Left forelimb (tissue), 1 donor: ENCODE measurements at regions not wholly inside any gene's neighbourhood (a gene's known extent, or its start where the extent isn't known, plus 50 kb on each side); places are given as distances from the start of the nearest gene placed in this dataset.

ENCODE experiments used
- DNase-seq: peaks from one replicate; pipeline ENCODE4 v3.0.0-alpha.2; 2018; ENCODE audit warnings: low spot score

- DNase-seq, result no peak
Observed at GRCh38 chr3:9301091-9301490, 51.6 kb upstream of the SRGAP3 start.

DNA sequence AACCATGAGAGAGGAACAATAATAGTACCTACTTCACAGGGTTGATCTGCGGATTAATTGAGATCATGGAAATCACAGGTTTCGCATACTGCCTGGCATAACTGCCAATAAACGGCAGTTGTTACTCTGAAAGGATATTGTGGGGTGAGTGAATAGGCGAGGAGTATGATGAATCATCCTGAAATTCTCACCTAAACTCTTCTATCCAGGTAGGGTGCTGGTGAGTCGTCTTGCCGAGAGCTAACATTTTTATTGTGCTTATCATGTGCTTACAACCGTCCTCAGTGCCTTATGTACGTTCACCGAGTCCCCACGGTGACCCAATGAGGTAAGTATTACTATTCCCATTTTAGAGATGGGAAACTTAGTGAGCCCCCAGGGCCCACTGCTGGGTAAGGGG lies 52.4 kb upstream of the SRGAP3 start:
- no peak for DNase-seq

DNA sequence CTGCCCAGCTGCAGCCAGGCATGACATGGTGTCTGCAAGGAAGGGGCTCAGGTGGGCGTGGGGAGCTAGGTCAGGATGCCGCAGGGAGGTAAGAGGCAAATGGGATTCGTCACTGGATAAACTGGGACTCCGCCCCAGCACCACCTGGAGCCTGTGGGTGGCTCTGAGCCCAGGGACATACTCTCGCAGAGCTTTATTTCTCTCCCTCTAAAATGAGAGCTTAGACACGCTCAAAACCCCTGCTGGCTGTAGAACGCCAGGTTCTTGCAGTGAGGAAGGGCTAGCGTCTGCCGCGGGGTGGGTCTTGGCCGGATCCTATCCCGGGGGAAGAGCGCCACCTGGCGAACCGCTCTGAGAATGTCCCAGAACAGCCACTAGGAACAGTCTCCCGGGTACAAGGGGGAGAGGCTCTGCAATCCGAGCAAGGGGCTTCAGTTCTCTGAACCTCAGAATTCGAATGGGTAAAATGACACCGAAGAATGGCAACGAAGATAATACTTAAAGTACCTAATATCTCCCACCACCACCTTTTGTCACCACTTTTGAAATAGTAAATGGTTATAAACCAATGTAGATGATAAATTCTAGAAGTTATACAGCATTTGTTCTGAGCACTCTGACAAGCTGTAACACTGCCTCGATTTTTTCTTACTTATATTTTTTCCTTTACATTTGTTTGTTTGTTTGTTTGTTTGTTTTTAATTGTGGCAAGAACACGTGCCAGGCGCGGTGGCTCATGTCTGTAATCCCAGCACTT lies 53.2 kb upstream of the SRGAP3 start:
- peak; percentile 91 for DNase-seq

- DNase-seq, result no peak
Observed at GRCh38 chr3:9308298-9308990, 54.4 kb upstream of the THUMPD3 start.

GRCh38 chr3:9310043-9310442 lies 52.8 kb upstream of the THUMPD3 start:
- DNase-seq, result no peak

GRCh38 chr3:9311228-9311627 lies 51.6 kb upstream of the THUMPD3 start:
- no peak for DNase-seq
